NCI-H2171 treated with DMSO at 0.1 percent for 48 hours (cell line): ENCODE measurements at regions not wholly inside any gene's neighbourhood (a gene's known extent, or its start where the extent isn't known, plus 50 kb on each side); places are given as distances from the start of the nearest gene placed in this dataset.
A peak's percentile ranks its signal among the peaks of the same experiment; 100 is the strongest.

ENCODE experiments used
- DNase-seq: peaks from one replicate; lab custom pipeline; 2025; lab: John Stamatoyannopoulos, UW

GRCh38 chr2:33775306-33775705 lies 176.2 kb upstream of the FAM98A start:
- DNase-seq: no peak

- DNase-seq: no peak
Measured at GRCh38 chr2:33770023-33770422, 170.9 kb upstream of the FAM98A start.

- DNase-seq: no peak
Measured at GRCh38 chr2:33766175-33766574, 167.1 kb upstream of the FAM98A start.

GRCh38 chr2:33765122-33765521 lies 166.0 kb upstream of the FAM98A start:
- DNase-seq: no peak

- DNase-seq: no peak
Measured at GRCh38 chr2:33764551-33764950, 165.5 kb upstream of the FAM98A start.

GRCh38 chr2:33763671-33764310 lies 164.7 kb upstream of the FAM98A start:
- no peak for DNase-seq

GRCh38 chr2:33762636-33763035 lies 163.5 kb upstream of the FAM98A start:
- DNase-seq: no peak

- no peak for DNase-seq
Measured at GRCh38 chr2:33746208-33746800, 147.2 kb upstream of the FAM98A start.

GRCh38 chr2:33735096-33735495 lies 136.0 kb upstream of the FAM98A start:
- DNase-seq: no peak

GRCh38 chr2:33730804-33731203 lies 131.7 kb upstream of the FAM98A start:
- DNase-seq: no peak

- DNase-seq: no peak
Measured at GRCh38 chr2:33730193-33730592, 131.1 kb upstream of the FAM98A start.

- no peak for DNase-seq
Measured at GRCh38 chr2:33729353-33729752, 130.3 kb upstream of the FAM98A start.

- no peak for DNase-seq
Measured at GRCh38 chr2:33728106-33728505, 129.0 kb upstream of the FAM98A start.

- DNase-seq: no peak
Measured at GRCh38 chr2:33727361-33728032, 128.4 kb upstream of the FAM98A start.

GRCh38 chr2:33726415-33726814 lies 127.3 kb upstream of the FAM98A start:
- DNase-seq: no peak

- no peak for DNase-seq
Measured at GRCh38 chr2:33723329-33723728, 124.2 kb upstream of the FAM98A start.

GRCh38 chr2:33719067-33719466 lies 120.0 kb upstream of the FAM98A start:
- DNase-seq: no peak

- DNase-seq: no peak
Measured at GRCh38 chr2:33712674-33713073, 113.6 kb upstream of the FAM98A start.

- DNase-seq: no peak
Measured at GRCh38 chr2:33709951-33710350, 110.9 kb upstream of the FAM98A start.

- no peak for DNase-seq
Measured at GRCh38 chr2:33707312-33707711, 108.2 kb upstream of the FAM98A start.

- peak; percentile 31 for DNase-seq
Measured at GRCh38 chr2:33706410-33706809, 107.3 kb upstream of the FAM98A start.

- DNase-seq: no peak
Measured at GRCh38 chr2:33704406-33704855, 105.3 kb upstream of the FAM98A start.

GRCh38 chr2:33696234-33696633 lies 97.1 kb upstream of the FAM98A start:
- no peak for DNase-seq
